Cardiac muscle cell (in vitro differentiated cells and primary cell): ENCODE measurements at regions not wholly inside any gene's neighbourhood (a gene's known extent, or its start where the extent isn't known, plus 50 kb on each side); places are given as distances from the start of the nearest gene placed in this dataset.
"Not testable (repeated sequence)": the region's sequence is repeated elsewhere in the genome, so short reads cannot be mapped to it uniquely, and the experiment has no call there.

ENCODE experiments used
- DNase-seq, 2 donors: peaks; one replicate each; pipeline versions ENCODE4 v3.0.0 to v3.0.0-alpha.2; 2010 to 2017; ENCODE audit warnings: low read depth in 1 of 2, low spot score in 1 of 2
- H3K27ac ChIP-seq: fragments of 200-600 bp; sonication (generic); 2 replicates; pipeline ENCODE4 v1.5.1; 2016
- H3K27me3 ChIP-seq: fragments of 200-600 bp; sonication (generic); 2 replicates; pipeline ENCODE4 v1.6.0; 2016; ENCODE audit warnings: control low read depth
- H3K36me3 ChIP-seq: fragments of 200-600 bp; sonication (generic); 2 replicates; pipeline ENCODE4 v1.5.1; 2016; ENCODE audit warnings: control low read depth
- H3K4me1 ChIP-seq: fragments of 200-600 bp; sonication (generic); 2 replicates; pipeline ENCODE4 v1.8.1; 2017; ENCODE audit warnings: low read depth, mild to moderate bottlenecking, mixed run types
- H3K4me3 ChIP-seq: fragments of 200-600 bp; sonication (generic); 2 replicates; pipeline ENCODE4 v1.5.1; 2016; ENCODE audit warnings: mild to moderate bottlenecking
- H3K9me3 ChIP-seq: fragments of 200-600 bp; sonication (generic); 2 replicates; pipeline ENCODE4 v1.5.1; 2017; ENCODE audit warnings: low read depth, mild to moderate bottlenecking, control low read depth
- TF ChIP-seq, protein P1 (sequence below): IDR thresholded peaks from 2 replicates; pipeline ENCODE4 v1.5.1; 2012; ENCODE audit warnings: low read depth, mild to moderate bottlenecking, low read length

DNA sequence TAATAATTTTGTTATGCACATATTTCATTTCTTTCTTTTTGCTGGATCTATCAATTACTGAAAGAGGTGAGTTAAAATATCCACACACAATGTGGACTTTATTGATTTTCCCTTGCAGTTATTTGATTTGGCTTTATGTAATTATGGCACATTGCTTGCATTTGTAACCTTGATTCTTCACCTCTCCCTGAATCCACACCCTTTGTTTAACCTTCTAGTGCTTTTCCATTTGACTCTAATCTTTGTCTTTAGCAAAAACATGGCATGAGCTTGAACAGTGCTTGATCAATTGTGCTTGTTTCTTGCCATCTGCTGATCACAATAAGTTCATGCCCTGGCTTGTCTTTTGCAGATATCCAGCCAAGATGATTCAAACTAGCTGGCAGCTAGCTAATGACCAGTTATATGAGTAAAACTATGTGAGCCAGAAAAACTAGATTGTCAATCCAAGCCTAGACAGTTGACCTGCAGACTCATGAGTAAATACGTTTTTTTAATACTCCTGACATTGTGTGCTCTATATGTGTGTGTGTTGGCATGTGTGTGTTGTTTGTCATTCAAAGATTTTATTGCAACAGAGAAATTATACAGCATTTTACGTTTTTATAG, 899.2 kb downstream of the NCAM2 start:
- Histone ChIP-seq H3K4me1 (no peaks in the 10 kb centered on the region), H3K27me3 (no peaks in the 10 kb centered on the region), H3K36me3 (no peaks in the 10 kb centered on the region), H3K27ac (no peak overlapping the region), H3K4me3 (no peak overlapping the region), H3K9me3 (no peaks in the 10 kb centered on the region)
- no peak for DNase-seq
- TF ChIP-seq, protein P1, sequence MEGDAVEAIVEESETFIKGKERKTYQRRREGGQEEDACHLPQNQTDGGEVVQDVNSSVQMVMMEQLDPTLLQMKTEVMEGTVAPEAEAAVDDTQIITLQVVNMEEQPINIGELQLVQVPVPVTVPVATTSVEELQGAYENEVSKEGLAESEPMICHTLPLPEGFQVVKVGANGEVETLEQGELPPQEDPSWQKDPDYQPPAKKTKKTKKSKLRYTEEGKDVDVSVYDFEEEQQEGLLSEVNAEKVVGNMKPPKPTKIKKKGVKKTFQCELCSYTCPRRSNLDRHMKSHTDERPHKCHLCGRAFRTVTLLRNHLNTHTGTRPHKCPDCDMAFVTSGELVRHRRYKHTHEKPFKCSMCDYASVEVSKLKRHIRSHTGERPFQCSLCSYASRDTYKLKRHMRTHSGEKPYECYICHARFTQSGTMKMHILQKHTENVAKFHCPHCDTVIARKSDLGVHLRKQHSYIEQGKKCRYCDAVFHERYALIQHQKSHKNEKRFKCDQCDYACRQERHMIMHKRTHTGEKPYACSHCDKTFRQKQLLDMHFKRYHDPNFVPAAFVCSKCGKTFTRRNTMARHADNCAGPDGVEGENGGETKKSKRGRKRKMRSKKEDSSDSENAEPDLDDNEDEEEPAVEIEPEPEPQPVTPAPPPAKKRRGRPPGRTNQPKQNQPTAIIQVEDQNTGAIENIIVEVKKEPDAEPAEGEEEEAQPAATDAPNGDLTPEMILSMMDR, result no peak

DNA sequence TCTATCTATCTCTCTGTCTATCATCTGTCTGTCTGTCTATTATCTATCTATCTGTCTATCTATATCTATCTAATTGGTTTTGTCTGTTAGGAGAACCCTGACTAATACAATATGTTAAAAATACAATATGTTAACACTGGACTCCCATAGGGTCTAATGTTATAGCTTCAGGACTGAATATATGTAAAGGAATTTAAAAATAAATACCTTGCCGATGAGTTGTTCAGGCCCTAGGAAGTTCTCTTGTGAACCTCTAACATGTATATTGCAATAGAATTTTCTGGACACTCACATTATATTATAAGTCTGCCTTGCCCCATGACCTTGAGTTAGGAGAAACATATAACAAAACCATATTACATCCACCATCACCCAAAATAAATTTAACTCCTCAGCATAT, 900.6 kb downstream of the NCAM2 start:
- no peaks in the 10 kb centered on the region for H3K9me3 ChIP-seq
- H3K36me3 ChIP-seq, result no peaks in the 10 kb centered on the region
- TF ChIP-seq, protein P1, result no peak
- H3K27ac ChIP-seq, result no peak overlapping the region
- no peak overlapping the region for H3K4me3 ChIP-seq
- DNase-seq, result no peak
- H3K27me3 ChIP-seq, result no peaks in the 10 kb centered on the region
- H3K4me1 ChIP-seq, result no peaks in the 10 kb centered on the region

DNA sequence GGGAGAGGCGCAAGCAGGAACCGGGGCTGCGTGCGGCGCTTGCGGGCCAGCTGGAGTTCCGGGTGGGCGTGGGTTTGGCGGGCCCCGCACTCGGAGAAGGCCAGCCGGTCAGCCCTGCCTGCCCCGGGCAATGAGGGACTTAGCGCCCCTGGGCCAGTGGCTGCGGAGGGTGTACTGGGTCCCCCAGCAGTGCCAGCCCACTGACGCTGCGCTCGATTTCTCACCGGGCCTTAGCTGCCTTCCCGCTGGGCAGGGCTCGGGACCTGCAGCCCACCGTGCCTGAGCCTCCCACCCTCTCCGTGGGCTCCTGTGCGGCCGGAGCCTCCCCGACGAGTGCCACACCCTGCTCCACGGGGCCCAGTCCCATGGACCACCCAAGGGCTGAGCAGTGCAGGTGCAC, 904.2 kb downstream of the NCAM2 start:
- not testable (repeated sequence) for H3K36me3 ChIP-seq, H3K4me1 ChIP-seq, H3K4me3 ChIP-seq, H3K9me3 ChIP-seq, DNase-seq, H3K27me3 ChIP-seq, H3K27ac ChIP-seq

DNA sequence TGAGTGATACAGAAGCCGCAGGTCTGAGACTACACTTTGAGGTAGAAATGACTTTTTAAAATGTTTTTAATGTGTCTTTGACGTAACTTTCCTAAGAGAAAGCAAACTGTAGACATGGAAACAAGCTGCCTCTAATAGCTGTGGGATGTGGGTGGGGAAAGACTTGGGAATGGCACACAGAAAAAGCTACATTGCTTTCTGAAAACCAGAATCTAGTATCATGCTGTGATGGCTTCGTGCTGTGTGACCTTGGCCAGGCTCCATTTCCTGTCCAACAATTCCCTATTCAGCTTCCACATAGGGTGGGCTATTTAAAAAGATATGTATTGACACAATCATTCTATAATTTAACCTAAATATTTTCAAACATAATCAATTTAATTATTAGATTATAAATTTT, 909.1 kb downstream of the NCAM2 start:
- TF ChIP-seq, protein P1, result no peak
- Histone ChIP-seq H3K27me3 (no peaks in the 10 kb centered on the region), H3K4me1 (no peaks in the 10 kb centered on the region), H3K27ac (no peak overlapping the region), H3K9me3 (no peaks in the 10 kb centered on the region), H3K36me3 (no peaks in the 10 kb centered on the region), H3K4me3 (no peak overlapping the region)
- DNase-seq, result no peak

DNA sequence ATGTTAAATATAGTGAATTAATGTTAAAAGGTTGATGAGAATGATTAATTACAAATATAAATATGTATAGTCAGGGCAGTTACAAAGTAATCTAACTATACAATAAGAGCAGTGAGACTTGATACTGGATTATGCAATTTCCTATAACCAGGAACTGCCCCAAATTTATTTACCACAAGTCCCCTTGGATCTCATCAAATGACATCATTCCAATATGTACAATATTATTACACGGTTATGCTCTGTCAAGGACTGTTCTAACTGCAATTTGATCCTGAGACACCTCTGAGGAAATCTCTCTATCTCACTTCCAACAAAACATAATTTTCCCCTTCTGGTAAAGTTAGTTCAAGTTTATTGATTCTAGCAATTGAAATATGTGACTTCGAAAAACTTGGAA, 917.6 kb downstream of the NCAM2 start:
- Histone ChIP-seq H3K36me3 (no peaks in the 10 kb centered on the region), H3K4me1 (no peaks in the 10 kb centered on the region), H3K9me3 (no peaks in the 10 kb centered on the region), H3K27me3 (no peaks in the 10 kb centered on the region), H3K4me3 (no peak overlapping the region), H3K27ac (no peak overlapping the region)
- TF ChIP-seq, protein P1, result no peak
- DNase-seq, result peak in 1 of 2 donors; percentile 6

DNA sequence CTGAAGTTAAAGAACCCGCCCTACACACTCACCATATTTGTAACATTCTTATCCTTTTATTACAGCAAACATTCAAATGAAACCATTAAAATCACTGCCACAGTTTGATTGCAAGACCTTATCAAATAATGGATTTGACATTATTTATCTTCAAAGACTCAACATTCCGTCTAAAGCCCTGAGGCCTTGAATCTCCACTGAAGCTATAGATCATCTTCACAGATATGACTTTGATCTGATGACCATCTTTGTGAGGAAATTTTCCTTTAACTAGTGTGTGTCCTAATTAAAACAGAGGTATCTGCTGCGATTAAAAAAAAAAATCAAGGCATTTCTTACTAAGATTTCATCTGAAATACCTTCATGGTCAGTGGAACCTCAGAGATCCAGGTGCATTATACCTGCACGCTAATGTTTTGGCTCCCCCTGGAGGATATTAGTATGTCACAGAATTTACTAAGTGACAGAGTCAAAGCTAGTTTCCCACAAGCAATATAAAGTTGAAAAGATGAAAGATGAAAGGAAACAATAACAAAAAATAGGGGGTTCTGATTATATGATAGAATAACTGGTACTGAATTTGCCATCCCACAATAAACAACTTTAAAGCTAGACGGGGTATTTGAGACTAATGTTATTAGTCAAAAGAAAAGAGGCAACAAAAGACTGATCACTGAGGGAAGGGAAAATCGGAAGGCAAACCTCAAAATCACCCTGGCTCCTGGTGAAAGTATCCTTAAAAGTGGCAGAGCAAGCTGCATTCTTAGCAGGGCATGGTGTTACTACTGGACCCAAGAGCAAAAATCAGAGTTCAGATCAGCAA, 923.4 kb downstream of the NCAM2 start:
- Histone ChIP-seq H3K4me3 (no peak overlapping the region), H3K4me1 (no peaks in the 10 kb centered on the region), H3K9me3 (no peaks in the 10 kb centered on the region), H3K27me3 (no peaks in the 10 kb centered on the region), H3K36me3 (no peaks in the 10 kb centered on the region), H3K27ac (no peak overlapping the region)
- peak; percentile 50 to 55 for DNase-seq
- TF ChIP-seq, protein P1, result peak; percentile 58
